ENCODE measurements at regions not wholly inside any gene's neighbourhood (a gene's known extent, or its start where the extent isn't known, plus 50 kb on each side); places are given as distances from the start of the nearest gene placed in this dataset.

- TF ChIP-seq CTCF (IDR thresholded peaks at IDR 0.05) = no peak
These were observed 276.7 kb downstream of the PARN start for GRCh38 chr16:14353340-14353739.

GRCh38 chr16:14351647-14352046 is 278.4 kb downstream of the PARN start:
- Histone ChIP-seq H3K4me3 (no peak overlapping the region), H3K27ac (no peak overlapping the region)
- no peak for TF ChIP-seq CTCF (IDR thresholded peaks at IDR 0.05)
- DNase-seq (ENCODE audit: low spot score) = no peak

More at GRCh38 chr16:14353340-14353739, 276.7 kb downstream of the PARN start:
- no peak for DNase-seq (ENCODE audit: low spot score)
- Histone ChIP-seq H3K27ac (no peak overlapping the region), H3K4me3 (no peak overlapping the region)

GRCh38 chr16:14350626-14351025 is 279.4 kb downstream of the PARN start:
- no peak for DNase-seq (ENCODE audit: low spot score)
- Histone ChIP-seq H3K4me3 (no peak overlapping the region), H3K27ac (no peak overlapping the region)
- TF ChIP-seq CTCF (IDR thresholded peaks at IDR 0.05) = no peak

- no peak for DNase-seq (ENCODE audit: low spot score)
- no peak overlapping the region for H3K27ac ChIP-seq
- TF ChIP-seq CTCF (IDR thresholded peaks at IDR 0.05) = no peak
- no peak overlapping the region for H3K4me3 ChIP-seq
These were observed 279.0 kb downstream of the MRTFB start for GRCh38 chr16:14350081-14350480.

GRCh38 chr16:14347706-14348105 is 276.6 kb downstream of the MRTFB start:
- H3K4me3 ChIP-seq = no peak overlapping the region
- DNase-seq (ENCODE audit: low spot score) = no peak
- no peak overlapping the region for H3K27ac ChIP-seq
- TF ChIP-seq CTCF (IDR thresholded peaks at IDR 0.05) = no peak

GRCh38 chr16:14346278-14347142 is 275.4 kb downstream of the MRTFB start:
- H3K27ac ChIP-seq = no peak overlapping the region

More at GRCh38 chr16:14346278-14347142, 275.4 kb downstream of the MRTFB start:
- no peak for TF ChIP-seq CTCF (IDR thresholded peaks at IDR 0.05)
- DNase-seq (ENCODE audit: low spot score) = no peak
- no peak overlapping the region for H3K4me3 ChIP-seq
